Heart left ventricle (tissue), 13 donors: ENCODE measurements at regions not wholly inside any gene's neighbourhood (a gene's known extent, or its start where the extent isn't known, plus 50 kb on each side); places are given as distances from the start of the nearest gene placed in this dataset.

Experiments
- CTCF ChIP-seq, 12 donors: fragments of 200-600 bp; sonication (generic) in 4 of 12; IDR thresholded peaks; one replicate each; pipeline versions ENCODE4 v1.5.0 to v1.8.0; 2018 to 2022; ENCODE audit warnings: antibody characterized with exemption in 12 of 12, mild to moderate bottlenecking in 5 of 12
- POLR2A ChIP-seq, 2 donors: fragments of 450-650 bp; IDR thresholded peaks; one replicate each; pipeline ENCODE4 v1.6.1; 2017; ENCODE audit warnings: antibody characterized with exemption in 2 of 2, mild to moderate bottlenecking in 2 of 2, moderate library complexity in 2 of 2
- donor health status: ischemic (EF 13 %, LVEDD 7.1; RV severe dilation, severe dysfunction).
- donor health status: DM: no; HTN: yes; CAD: no.
- donor health status: DM: no; HTN: no; CAD: no.
- donor health status: ischemic (EF 25% LVEDD 6.9; RV normal size, moderate dysfunction).
- donor health status: ischemic (EF 25% LVEDD 5.7; RV mildly dilated, moderate dysfunction).
- donor health status: ischemic (EF 35%, LVEDD 5.7; RV mildly dilated, moderate dysfunction).
- donor health status: nonischemic (EF 11% LVEDD 7.7; RV severe dilation, severe dysfunction).
- donor health status: DM: yes; HTN: yes; CAD: no.
- donor health status: PGD.
- donor health status: ischemic (EF 29% LVEDD 5.4; RV normal size, mild dysfunction).
- donor health status: nonischemic (EF 23%, LVEDD 6.1; RV moderate dilation, normal function).

GRCh38 chr2:59385971-59386370 lies 1144.8 kb upstream of the FANCL start:
- TF ChIP-seq CTCF (IDR thresholded peaks at IDR 0.05) (no peak), POLR2A (IDR thresholded peaks at IDR 0.05) (no peak)
